GM23338 (cell line): ENCODE measurements at regions not wholly inside any gene's neighbourhood (a gene's known extent, or its start where the extent isn't known, plus 50 kb on each side); places are given as distances from the start of the nearest gene placed in this dataset.

Experiments
- CTCF ChIP-seq, 2 experiments: fragments of 200-600 bp in 1 of 2; sonication (generic) in 1 of 2; conservative IDR thresholded peaks; 2 replicates each; pipeline versions ENCODE4 v1.5.1 to v1.6.1; 2016 to 2017; ENCODE audit warnings: antibody characterized with exemption in 2 of 2, low read depth in 2 of 2, mild to moderate bottlenecking in 2 of 2, moderate library complexity in 1 of 2
- ETS1 ChIP-seq: IDR thresholded peaks from 2 replicates; pipeline ENCODE4 v1.6.1; 2016; ENCODE audit warnings: antibody characterized with exemption
- EZH2 ChIP-seq: fragments of 200-600 bp; sonication (generic); IDR thresholded peaks from one replicate; pipeline ENCODE4 v1.8.0; 2017; ENCODE audit warnings: antibody characterized with exemption, mild to moderate bottlenecking, low read depth; ENCODE audit not compliant: unreplicated experiment
- EZH2phosphoT487 ChIP-seq: fragments of 200-600 bp; sonication (generic); IDR thresholded peaks from one replicate; pipeline ENCODE4 v1.8.1; 2018; ENCODE audit warnings: antibody characterized with exemption; ENCODE audit not compliant: unreplicated experiment
- POLR2AphosphoS5 ChIP-seq: IDR thresholded peaks from 2 replicates; pipeline ENCODE4 v1.6.1; 2016; ENCODE audit warnings: antibody characterized with exemption, low read depth
- ZNF114 ChIP-seq: fragments of 250-450 bp; sonication (Bioruptor Pico); IDR thresholded peaks from 2 replicates; pipeline ENCODE4 v1.5.0; 2020; ENCODE audit warnings: mild to moderate bottlenecking, moderate library complexity
- ZNF331 ChIP-seq: fragments of 250-450 bp; sonication (Bioruptor Pico); IDR thresholded peaks from 2 replicates; pipeline ENCODE4 v1.5.0; 2020; ENCODE audit warnings: low read depth, mild to moderate bottlenecking, moderate library complexity
- ZNF462 ChIP-seq: fragments of 250-450 bp; sonication (Bioruptor Pico); IDR thresholded peaks from 2 replicates; pipeline ENCODE4 v1.5.0; 2020; ENCODE audit warnings: mild to moderate bottlenecking, moderate library complexity
- TF ChIP-seq, protein P1 (sequence below): IDR thresholded peaks from one replicate; pipeline ENCODE4 v1.6.1; 2018; ENCODE audit warnings: antibody characterized with exemption; ENCODE audit not compliant: unreplicated experiment

GRCh38 chr2:64825831-64826491 is 163.2 kb upstream of the SLC1A4 start:
- TF ChIP-seq CTCF (conservative IDR thresholded peaks at IDR 0.05; ENCODE audit: low read depth in 2 of 2) (no peak), EZH2 (no peak), POLR2AphosphoS5 (no peak), EZH2phosphoT487 (no peak), ETS1 (no peak), ZNF462 (no peak), ZNF331 (no peak), ZNF114 (CRISPR knock-in tag) (no peak)
- TF ChIP-seq, protein P1, sequence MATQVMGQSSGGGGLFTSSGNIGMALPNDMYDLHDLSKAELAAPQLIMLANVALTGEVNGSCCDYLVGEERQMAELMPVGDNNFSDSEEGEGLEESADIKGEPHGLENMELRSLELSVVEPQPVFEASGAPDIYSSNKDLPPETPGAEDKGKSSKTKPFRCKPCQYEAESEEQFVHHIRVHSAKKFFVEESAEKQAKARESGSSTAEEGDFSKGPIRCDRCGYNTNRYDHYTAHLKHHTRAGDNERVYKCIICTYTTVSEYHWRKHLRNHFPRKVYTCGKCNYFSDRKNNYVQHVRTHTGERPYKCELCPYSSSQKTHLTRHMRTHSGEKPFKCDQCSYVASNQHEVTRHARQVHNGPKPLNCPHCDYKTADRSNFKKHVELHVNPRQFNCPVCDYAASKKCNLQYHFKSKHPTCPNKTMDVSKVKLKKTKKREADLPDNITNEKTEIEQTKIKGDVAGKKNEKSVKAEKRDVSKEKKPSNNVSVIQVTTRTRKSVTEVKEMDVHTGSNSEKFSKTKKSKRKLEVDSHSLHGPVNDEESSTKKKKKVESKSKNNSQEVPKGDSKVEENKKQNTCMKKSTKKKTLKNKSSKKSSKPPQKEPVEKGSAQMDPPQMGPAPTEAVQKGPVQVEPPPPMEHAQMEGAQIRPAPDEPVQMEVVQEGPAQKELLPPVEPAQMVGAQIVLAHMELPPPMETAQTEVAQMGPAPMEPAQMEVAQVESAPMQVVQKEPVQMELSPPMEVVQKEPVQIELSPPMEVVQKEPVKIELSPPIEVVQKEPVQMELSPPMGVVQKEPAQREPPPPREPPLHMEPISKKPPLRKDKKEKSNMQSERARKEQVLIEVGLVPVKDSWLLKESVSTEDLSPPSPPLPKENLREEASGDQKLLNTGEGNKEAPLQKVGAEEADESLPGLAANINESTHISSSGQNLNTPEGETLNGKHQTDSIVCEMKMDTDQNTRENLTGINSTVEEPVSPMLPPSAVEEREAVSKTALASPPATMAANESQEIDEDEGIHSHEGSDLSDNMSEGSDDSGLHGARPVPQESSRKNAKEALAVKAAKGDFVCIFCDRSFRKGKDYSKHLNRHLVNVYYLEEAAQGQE, result no peak
